HG02973 (cell line): ENCODE measurements at regions not wholly inside any gene's neighbourhood (a gene's known extent, or its start where the extent isn't known, plus 50 kb on each side); places are given as distances from the start of the nearest gene placed in this dataset.

Experiments
- ATAC-seq: cut with Tn5 transposase; IDR thresholded peaks from one replicate; pipeline ENCODE4 v1.9.1; 2021; ENCODE audit warnings: moderate library complexity; ENCODE audit not compliant: unreplicated experiment

GRCh38 chr1:232522189-232522588 is 107.7 kb downstream of the SIPA1L2 start:
- no peak for ATAC-seq

- ATAC-seq, result no peak
Measured at GRCh38 chr1:232521660-232522059, 108.3 kb downstream of the SIPA1L2 start.

- no peak for ATAC-seq
Measured at GRCh38 chr1:232519186-232519585, 110.7 kb downstream of the SIPA1L2 start.

GRCh38 chr1:232518349-232518748 is 111.6 kb downstream of the SIPA1L2 start:
- ATAC-seq, result no peak

GRCh38 chr1:232517204-232517603 is 112.7 kb downstream of the SIPA1L2 start:
- ATAC-seq, result no peak

- ATAC-seq, result no peak
Measured at GRCh38 chr1:232515706-232516105, 114.2 kb downstream of the SIPA1L2 start.

- ATAC-seq, result no peak
Measured at GRCh38 chr1:232512712-232513111, 117.2 kb downstream of the SIPA1L2 start.

- ATAC-seq, result no peak
Measured at GRCh38 chr1:232511172-232511571, 118.8 kb downstream of the SIPA1L2 start.

- no peak for ATAC-seq
Measured at GRCh38 chr1:232510367-232511110, 119.4 kb downstream of the SIPA1L2 start.

GRCh38 chr1:232509570-232509969 is 120.4 kb downstream of the SIPA1L2 start:
- ATAC-seq, result no peak

- ATAC-seq, result no peak
Measured at GRCh38 chr1:232508130-232508701, 121.7 kb downstream of the SIPA1L2 start.

- no peak for ATAC-seq
Measured at GRCh38 chr1:232507571-232507970, 122.4 kb downstream of the SIPA1L2 start.

GRCh38 chr1:232505884-232506283 is 124.0 kb downstream of the SIPA1L2 start:
- ATAC-seq, result no peak

- no peak for ATAC-seq
Measured at GRCh38 chr1:232504651-232505050, 125.3 kb downstream of the SIPA1L2 start.

- ATAC-seq, result no peak
Measured at GRCh38 chr1:232503497-232503896, 126.4 kb downstream of the SIPA1L2 start.

GRCh38 chr1:232501854-232502253 is 128.1 kb downstream of the SIPA1L2 start:
- no peak for ATAC-seq

GRCh38 chr1:232499188-232499587 is 130.7 kb downstream of the SIPA1L2 start:
- no peak for ATAC-seq

GRCh38 chr1:232493869-232494268 is 136.1 kb downstream of the SIPA1L2 start:
- no peak for ATAC-seq

- no peak for ATAC-seq
Measured at GRCh38 chr1:232489256-232489655, 140.7 kb downstream of the SIPA1L2 start.

GRCh38 chr1:232487236-232487635 is 142.7 kb downstream of the SIPA1L2 start:
- no peak for ATAC-seq

- no peak for ATAC-seq
Measured at GRCh38 chr1:232486454-232487207, 143.3 kb downstream of the SIPA1L2 start.

GRCh38 chr1:232486006-232486405 is 143.9 kb downstream of the SIPA1L2 start:
- ATAC-seq, result no peak
